Activated naive CD4-positive, alpha-beta T cell (primary cell): ENCODE measurements at regions not wholly inside any gene's neighbourhood (a gene's known extent, or its start where the extent isn't known, plus 50 kb on each side); places are given as distances from the start of the nearest gene placed in this dataset.
"Not testable (repeated sequence)": the region's sequence is repeated elsewhere in the genome, so short reads cannot be mapped to it uniquely, and the experiment has no call there.

Experiments
- DNase-seq, 4 experiments: peaks; one replicate each; lab custom pipeline; 2025; lab: John Stamatoyannopoulos, UW

DNA sequence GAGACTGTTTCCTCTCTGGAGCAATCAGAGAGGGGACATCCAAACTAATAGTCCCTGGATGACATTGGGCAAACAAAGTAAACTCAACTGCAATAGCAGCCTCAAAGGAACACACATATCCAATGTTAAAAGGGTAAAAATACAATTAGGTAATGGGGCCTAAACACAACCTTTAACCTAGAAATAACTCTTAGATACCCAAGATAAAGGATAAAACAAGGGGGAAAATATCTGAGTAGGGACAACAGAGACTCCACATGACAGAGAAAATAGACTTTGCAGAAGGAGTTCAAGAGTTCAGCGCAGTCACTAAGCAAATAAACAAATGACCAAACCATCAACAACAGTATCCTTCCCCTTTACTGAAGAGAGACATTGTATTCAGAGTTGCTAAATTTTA, 149.3 kb downstream of the FBXO4 start:
- no peak for DNase-seq

- no peak for DNase-seq
Observed at GRCh38 chr5:42089705-42090104, 164.6 kb downstream of the FBXO4 start.

DNA sequence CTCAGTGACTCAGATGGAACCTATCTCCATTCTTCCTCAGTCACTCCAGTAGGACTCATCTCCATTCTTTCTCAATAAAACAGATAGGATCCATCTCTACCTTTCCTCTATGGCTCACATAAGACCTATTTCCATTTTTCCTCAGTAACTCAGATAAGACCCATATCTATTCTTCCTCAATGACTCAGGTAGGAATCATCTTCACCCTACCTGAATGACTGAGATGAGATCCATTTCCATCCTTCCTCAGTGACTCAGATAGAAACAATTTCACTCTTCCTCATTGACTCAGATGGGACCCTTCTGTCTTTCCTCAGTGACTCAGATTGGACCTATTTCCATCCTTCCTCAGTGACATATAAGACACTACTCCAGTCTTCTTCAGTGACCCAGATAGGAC, 165.1 kb downstream of the FBXO4 start:
- DNase-seq = no peak

GRCh38 chr5:42099846-42100245, 174.8 kb downstream of the FBXO4 start:
- DNase-seq = not testable (repeated sequence)

- no peak for DNase-seq
Observed at GRCh38 chr5:42108468-42108867, 183.4 kb downstream of the FBXO4 start.

DNA sequence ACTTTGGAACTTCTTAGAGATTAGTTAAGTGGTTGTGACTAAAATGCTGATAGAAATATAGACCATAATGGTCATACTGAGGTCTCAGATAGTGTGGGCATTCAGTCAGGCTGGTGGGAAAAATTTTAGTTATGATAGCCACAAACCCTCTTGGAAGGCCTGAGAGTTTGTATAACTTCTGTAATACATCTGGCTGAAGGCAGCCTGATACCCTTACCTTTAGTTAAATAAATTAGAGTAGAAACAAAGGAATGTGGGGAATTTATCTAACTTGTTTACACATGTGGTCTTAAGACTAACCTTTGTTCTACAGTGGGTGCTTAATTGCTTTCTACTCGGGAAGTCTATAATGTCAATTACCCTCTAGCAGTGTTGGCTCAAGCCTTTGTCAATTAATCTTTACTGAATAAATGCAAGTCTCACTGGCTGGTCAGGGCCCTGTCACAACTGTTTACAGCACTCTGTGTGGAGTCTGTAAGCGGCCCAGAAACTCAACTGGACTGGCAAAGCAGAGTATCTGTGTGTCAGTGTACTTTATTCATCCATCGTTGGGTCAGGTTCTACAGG, 184.0 kb downstream of the FBXO4 start:
- DNase-seq = no peak

- not testable (repeated sequence) for DNase-seq
Observed at GRCh38 chr5:42115721-42116120, 190.6 kb downstream of the FBXO4 start.

DNA sequence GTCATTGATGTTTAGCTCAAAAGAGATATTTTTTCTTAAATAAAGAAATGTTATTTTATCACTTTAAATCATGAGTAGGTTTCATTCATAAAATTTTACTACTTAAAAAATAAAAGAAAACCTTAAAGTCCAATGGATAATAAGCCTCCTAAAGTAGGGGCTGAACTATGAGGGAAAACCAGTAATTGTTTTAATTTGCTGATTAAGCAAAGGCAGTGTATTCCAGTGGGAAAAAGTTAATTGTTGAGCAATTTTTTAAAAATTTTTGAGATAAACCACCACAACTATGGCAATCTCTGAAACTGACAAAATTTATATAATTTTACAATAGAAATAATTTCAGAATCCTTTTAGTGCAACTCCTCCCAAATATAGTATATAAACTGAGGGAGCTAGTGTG, 195.0 kb downstream of the FBXO4 start:
- no peak for DNase-seq

- DNase-seq = no peak
Observed at GRCh38 chr5:42121401-42121800, 196.3 kb downstream of the FBXO4 start.

DNA sequence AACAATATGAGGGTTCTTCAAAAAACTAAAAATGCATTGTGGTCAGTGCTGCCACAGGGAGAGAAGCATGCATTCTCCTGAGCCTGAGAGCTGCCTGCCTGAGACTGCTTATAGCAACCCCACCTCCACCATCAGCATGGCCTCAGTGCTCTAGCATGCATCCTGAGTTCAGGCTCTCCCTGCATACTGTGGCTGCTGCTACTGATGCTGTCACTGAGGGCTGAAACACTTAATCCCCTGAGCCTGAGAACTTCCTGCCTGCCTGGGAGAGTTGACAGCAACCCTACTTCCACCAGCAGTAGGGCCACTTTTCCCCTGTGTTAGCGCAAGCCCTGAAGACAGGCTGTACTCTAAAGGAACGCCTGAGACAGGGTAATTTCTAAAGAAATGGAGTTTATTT, 206.0 kb downstream of the FBXO4 start:
- no peak for DNase-seq

- DNase-seq = no peak
Observed at GRCh38 chr5:42143361-42143760, 218.3 kb downstream of the FBXO4 start.

GRCh38 chr5:42148813-42149212, 223.7 kb downstream of the FBXO4 start:
- DNase-seq = no peak

DNA sequence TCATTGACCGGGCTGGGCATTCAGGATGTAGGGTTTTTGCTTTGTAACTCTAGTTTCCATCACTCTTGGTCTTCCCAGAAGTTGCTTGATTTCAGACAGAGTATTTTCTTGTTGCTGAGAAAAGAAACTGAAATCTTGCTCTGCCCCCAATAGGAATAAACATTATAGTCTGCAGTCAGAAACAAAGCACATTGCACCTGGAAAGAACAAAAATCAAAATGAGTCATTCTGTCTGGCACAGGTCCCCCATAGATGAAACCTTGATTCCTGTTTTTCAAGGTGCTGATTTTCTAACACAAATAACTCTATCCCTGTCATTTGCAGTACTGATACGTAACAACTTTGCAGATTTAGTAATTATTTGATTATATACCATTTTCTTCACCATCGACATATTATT, 232.1 kb downstream of the FBXO4 start:
- DNase-seq = no peak

DNA sequence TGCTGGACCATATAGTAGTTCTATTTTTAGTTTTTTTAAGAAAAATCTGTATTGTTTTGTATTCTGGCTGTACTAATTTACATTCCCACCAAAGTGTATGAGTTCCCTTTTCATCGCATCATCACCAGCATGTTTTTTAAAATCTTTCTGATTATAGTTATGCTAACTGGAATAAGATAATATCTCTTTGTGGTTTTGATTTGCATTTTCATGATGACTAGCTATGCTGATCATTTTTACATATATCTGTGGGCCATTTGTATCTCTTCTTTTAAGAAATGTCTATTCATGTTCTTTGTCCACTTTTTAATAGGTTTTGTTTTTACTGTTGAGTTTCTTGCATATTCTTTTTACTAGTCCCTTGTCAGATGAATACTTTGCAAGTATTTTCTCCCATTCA, 238.0 kb downstream of the FBXO4 start:
- DNase-seq = no peak

DNA sequence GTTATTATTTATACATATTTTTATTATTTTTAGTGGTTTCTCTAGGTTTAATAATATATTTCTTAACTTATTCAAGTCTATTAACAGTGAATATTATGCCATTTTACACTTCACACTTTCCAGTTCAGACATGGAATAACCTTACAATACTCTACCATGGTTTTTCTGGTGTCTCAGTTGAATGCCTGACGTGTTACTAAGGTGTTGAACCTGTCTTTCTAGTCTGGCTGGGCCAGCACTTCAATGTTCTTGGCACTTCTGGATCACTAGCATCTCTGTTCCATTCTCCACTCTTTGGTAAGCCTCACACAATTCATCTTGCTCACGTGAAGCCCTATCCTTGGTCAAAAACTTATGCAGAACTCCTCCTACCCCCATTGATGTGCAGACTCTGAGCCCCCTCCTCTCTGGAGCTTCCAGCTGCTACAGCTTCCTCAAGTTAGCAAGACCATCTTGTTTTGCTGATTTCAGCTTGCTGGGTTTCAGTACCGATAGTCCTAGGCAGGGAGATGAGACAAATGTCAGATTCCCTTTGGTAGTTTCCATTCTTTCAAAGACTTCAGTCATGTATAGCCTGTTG, 243.1 kb downstream of the FBXO4 start:
- no peak for DNase-seq

DNA sequence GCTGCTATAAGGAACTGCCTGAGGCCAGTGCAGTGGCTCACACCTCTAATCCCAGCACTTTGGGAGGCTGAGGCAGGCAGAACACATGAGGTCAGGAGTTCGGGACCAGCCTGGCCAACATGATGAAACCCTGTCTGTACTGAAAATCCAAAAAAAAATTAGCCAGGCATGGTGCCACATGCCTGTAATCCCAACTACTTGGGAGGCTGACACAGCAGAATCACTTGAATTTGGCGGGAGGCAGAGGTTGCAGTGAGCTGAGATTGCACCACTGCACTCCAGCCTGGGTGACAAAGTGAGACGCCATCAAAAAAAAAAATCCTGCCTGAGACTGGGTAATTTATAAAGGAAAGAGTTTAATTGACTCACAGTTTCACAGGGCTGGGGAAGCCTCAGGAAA, 247.1 kb upstream of the GHR start:
- not testable (repeated sequence) for DNase-seq

DNA sequence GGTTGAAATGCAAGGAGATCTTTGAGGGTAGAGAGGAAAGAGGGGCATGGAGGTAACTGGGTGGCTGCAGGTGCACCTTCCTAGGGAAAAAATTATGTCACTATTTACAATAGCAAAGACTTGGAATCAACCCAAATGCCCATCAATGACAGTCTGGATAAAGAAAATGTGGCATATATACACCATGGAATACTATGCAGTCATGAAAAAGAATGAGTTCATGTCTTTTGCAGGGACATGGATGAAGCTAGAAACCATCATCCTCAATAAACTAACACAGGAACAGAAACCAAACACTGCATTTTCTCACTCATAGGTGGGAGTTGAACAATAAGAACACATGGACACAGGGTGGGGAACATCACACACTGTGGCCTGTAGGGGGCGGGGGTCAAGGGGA, 243.4 kb upstream of the GHR start:
- DNase-seq = not testable (repeated sequence)

GRCh38 chr5:42216904-42217303, 206.3 kb upstream of the GHR start:
- DNase-seq = no peak

- no peak for DNase-seq
Observed at GRCh38 chr5:42217791-42218190, 205.4 kb upstream of the GHR start.

- DNase-seq = no peak
Observed at GRCh38 chr5:42225009-42225408, 198.2 kb upstream of the GHR start.

DNA sequence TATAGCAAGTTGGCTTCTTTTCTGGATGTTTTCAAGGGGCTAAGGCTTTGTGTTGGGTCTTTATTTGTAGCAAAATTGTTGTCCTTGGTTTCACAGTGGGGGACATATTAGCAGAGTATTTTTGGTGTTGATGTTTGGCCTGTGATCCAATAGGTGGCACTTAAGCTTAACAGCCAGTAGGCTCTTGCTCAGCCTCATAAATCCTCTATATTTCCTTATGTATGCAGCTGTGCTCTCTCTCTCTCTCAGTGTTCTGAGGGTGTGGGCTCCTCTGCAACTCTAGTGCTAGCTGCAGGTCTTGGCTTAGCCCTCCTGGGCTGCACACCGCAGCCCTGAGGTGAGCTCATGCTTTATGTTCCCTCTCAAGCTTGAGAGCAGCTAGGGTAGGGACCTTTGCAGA, 195.0 kb upstream of the GHR start:
- no peak for DNase-seq

DNA sequence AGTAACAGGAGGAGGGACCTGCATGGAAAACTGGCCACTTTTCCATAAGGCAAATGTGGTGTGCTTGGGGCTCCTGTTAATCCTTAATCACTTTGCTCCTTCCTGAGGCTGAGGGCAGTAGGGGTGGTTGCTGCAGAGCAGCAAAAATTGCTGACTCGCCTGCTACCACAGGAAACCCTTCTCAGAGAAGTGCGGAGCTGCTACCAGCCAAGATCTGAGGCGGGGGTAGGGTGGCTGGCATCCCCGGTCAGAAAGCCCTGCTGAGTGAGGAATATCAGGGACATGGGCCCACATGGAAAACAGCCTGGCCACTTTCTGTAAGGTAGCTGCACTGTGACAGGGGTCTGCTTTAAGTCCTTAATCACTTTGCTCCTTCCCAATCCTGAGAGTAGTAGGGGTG, 192.4 kb upstream of the GHR start:
- DNase-seq = no peak

GRCh38 chr5:42235241-42235640, 188.0 kb upstream of the GHR start:
- DNase-seq = no peak

- DNase-seq = no peak
Observed at GRCh38 chr5:42235837-42236236, 187.4 kb upstream of the GHR start.
